ENCODE measurements at regions not wholly inside any gene's neighbourhood (a gene's known extent, or its start where the extent isn't known, plus 50 kb on each side); places are given as distances from the start of the nearest gene placed in this dataset.

DNA sequence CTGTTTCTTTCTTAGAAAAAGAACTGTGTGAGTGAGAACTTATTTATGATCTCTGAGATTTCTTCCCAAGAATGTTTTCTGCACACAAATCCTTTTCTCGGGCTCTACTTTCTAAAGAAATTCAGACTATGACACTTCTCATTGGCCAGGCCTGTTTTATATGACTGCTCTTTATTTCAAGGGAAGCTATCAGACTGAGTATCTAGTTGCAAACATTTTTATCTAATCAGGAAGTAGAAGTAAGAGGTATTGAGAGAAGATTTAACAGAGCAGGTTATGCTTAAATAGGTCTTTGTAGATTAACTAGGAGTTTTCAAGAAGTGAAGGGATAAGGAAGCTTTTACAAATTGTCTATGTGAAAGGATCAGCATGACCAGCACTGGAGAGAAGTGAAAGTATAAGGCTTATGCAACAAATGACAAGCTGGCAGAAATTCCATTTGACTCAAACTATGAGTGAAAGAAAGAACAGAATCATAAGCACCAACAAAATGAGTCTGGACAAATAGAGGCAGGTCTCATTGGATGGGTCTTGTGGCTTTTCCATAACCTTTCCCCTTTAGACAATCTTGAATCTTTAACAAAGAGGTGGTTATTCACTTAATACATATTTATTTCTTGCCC is 71.9 kb upstream of the CHL1 start:
- no peaks in the 10 kb centered on the region for H3K36me3 Mint-ChIP-seq (ENCODE audit: low read depth)
- H3K27ac ChIP-seq (ENCODE audit: low read depth, low read length) = no peak overlapping the region
- H3K9me3 Mint-ChIP-seq = no peaks in the 10 kb centered on the region
- peaks cover 31% of the 10 kb centered on the region for H3K27me3 ChIP-seq (ENCODE audit: control insufficient read depth, insufficient read depth, low read length, poor library complexity, severe bottlenecking)
- peaks cover 82% of the 10 kb centered on the region for H3K9me3 ChIP-seq (ENCODE audit: control insufficient read depth, low read length)
- H3K9ac ChIP-seq (ENCODE audit: extremely low read depth, low read length, poor library complexity, severe bottlenecking) = no peak overlapping the region
- no peak overlapping the region for H3K4me3 Mint-ChIP-seq
- TF ChIP-seq, protein P1, sequence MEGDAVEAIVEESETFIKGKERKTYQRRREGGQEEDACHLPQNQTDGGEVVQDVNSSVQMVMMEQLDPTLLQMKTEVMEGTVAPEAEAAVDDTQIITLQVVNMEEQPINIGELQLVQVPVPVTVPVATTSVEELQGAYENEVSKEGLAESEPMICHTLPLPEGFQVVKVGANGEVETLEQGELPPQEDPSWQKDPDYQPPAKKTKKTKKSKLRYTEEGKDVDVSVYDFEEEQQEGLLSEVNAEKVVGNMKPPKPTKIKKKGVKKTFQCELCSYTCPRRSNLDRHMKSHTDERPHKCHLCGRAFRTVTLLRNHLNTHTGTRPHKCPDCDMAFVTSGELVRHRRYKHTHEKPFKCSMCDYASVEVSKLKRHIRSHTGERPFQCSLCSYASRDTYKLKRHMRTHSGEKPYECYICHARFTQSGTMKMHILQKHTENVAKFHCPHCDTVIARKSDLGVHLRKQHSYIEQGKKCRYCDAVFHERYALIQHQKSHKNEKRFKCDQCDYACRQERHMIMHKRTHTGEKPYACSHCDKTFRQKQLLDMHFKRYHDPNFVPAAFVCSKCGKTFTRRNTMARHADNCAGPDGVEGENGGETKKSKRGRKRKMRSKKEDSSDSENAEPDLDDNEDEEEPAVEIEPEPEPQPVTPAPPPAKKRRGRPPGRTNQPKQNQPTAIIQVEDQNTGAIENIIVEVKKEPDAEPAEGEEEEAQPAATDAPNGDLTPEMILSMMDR (conservative IDR thresholded peaks at IDR 0.05) = no peak
- DNase-seq = no peak
- H3K4me3 ChIP-seq (ENCODE audit: low read length) = no peak overlapping the region
- H3K4me1 Mint-ChIP-seq = no peaks in the 10 kb centered on the region
- no peak overlapping the region for H3K27ac Mint-ChIP-seq
- H3K36me3 ChIP-seq (ENCODE audit: control insufficient read depth, insufficient read depth, low read length) = no peaks in the 10 kb centered on the region
- 75% methylated on average over 1 of the region's 1 CpG; no CpG with 5 or more reads in 1 of the 2 experiments for WGBS, 2 experiments (ENCODE audit: insufficient coverage in 1 of 2, insufficient read length in 1 of 2)
- H3K4me1 ChIP-seq (ENCODE audit: control insufficient read depth, insufficient read depth, low read length) = no peaks in the 10 kb centered on the region
- peaks cover 66% of the 10 kb centered on the region for H3K27me3 Mint-ChIP-seq (ENCODE audit: insufficient read depth)

DNA sequence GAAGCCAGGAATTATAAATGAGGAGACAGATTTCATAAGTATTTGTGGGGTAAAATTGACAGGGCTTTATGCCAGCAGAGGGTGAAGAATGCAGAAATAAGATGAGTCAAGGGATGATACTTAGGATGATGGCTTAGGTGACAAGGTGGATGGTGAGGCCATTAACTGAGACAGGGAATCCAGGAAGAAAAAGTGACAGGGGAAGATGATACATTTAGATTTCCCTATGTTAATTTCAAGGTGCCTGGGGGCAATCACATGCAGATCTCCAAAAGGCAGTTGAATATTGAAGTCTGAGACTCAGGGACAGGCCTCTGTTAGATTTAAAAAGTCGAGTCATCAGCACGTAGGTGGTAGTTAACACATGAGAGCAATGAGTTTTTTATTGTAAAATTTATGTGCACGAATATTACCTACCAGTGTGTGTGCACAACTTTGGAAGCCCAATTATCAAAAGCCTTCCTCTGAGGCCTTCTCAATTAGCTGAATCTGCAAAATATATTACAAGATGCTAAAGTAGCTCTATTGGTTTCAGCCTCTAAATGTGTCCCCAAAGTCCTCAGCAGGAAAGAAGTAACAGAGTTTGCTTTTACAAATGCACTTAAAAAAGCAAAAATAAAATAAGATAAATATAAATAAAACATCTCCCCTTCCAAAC is 67.9 kb upstream of the CHL1 start:
- H3K27me3 ChIP-seq (ENCODE audit: control insufficient read depth, insufficient read depth, low read length, poor library complexity, severe bottlenecking) = peaks cover 14% of the 10 kb centered on the region
- no peak for DNase-seq
- Mint-ChIP-seq H3K4me3 (no peak overlapping the region), H3K27me3 (ENCODE audit: insufficient read depth) (peaks cover 54% of the 10 kb centered on the region), H3K36me3 (ENCODE audit: low read depth) (no peaks in the 10 kb centered on the region), H3K27ac (no peak overlapping the region), H3K4me1 (no peaks in the 10 kb centered on the region), H3K9me3 (no peaks in the 10 kb centered on the region)
- H3K36me3 ChIP-seq (ENCODE audit: control insufficient read depth, insufficient read depth, low read length) = no peaks in the 10 kb centered on the region
- H3K4me3 ChIP-seq (ENCODE audit: low read length) = no peak overlapping the region
- H3K4me1 ChIP-seq (ENCODE audit: control insufficient read depth, insufficient read depth, low read length) = no peaks in the 10 kb centered on the region
- WGBS, 2 experiments (ENCODE audit: insufficient coverage in 1 of 2, insufficient read length in 1 of 2) = 64 to 83% methylated on average over 2 to 3 of the region's 3 CpGs
- no peak overlapping the region for H3K9ac ChIP-seq (ENCODE audit: extremely low read depth, low read length, poor library complexity, severe bottlenecking)
- peaks cover 76% of the 10 kb centered on the region for H3K9me3 ChIP-seq (ENCODE audit: control insufficient read depth, low read length)
- TF ChIP-seq, protein P1 (conservative IDR thresholded peaks at IDR 0.05) = no peak
- H3K27ac ChIP-seq (ENCODE audit: low read depth, low read length) = no peak overlapping the region

DNA sequence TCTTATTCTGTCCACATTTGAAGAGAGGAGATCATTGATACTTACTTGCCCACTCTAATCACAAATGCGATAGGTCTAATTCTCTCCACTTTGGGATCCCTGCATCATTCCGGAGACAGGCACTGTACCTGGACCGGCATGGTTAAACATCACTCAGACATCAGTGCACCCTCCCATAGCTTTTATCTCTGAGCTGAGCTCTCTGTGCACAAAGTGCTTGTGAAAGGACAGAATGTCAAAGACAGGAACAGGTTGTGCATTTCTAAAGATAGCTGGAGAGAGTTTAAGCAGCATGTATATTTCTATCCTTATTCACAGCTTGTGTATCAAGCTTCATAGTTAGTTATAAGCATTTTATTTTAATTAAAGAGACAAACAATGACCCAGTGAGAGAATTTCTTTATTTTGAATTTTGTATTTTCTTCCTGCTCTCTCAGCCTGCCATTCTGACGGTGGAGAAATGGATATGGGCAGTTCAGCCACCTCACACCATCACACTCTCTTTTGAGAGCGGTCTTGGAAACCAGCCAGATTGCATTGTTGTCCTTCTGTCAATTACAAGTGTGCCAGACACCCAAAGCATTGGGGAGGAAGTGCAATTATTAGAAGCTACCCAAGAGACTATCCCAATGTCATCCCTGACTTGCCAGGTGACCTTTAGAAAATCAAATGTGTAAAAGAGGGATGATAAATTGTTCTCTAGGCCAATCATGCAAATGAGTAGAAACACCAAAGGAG is 65.2 kb upstream of the CHL1 start:
- no peaks in the 10 kb centered on the region for H3K4me1 Mint-ChIP-seq
- H3K4me3 Mint-ChIP-seq = no peak overlapping the region
- Histone ChIP-seq H3K4me3 (ENCODE audit: low read length) (no peak overlapping the region), H3K27ac (ENCODE audit: low read depth, low read length) (no peak overlapping the region), H3K9me3 (ENCODE audit: control insufficient read depth, low read length) (peaks cover 58% of the 10 kb centered on the region), H3K9ac (ENCODE audit: extremely low read depth, low read length, poor library complexity, severe bottlenecking) (no peak overlapping the region), H3K36me3 (ENCODE audit: control insufficient read depth, insufficient read depth, low read length) (no peaks in the 10 kb centered on the region), H3K27me3 (ENCODE audit: control insufficient read depth, insufficient read depth, low read length, poor library complexity, severe bottlenecking) (peaks cover 4% of the 10 kb centered on the region), H3K4me1 (ENCODE audit: control insufficient read depth, insufficient read depth, low read length) (no peaks in the 10 kb centered on the region)
- no peaks in the 10 kb centered on the region for H3K9me3 Mint-ChIP-seq
- no peaks in the 10 kb centered on the region for H3K36me3 Mint-ChIP-seq (ENCODE audit: low read depth)
- TF ChIP-seq, protein P1 (conservative IDR thresholded peaks at IDR 0.05) = no peak
- no peak overlapping the region for H3K27ac Mint-ChIP-seq
- no peak for DNase-seq
- H3K27me3 Mint-ChIP-seq (ENCODE audit: insufficient read depth) = peaks cover 30% of the 10 kb centered on the region
- WGBS, 2 experiments (ENCODE audit: insufficient coverage in 1 of 2, insufficient read length in 1 of 2) = 72 to 95% methylated on average over 3 to 5 of the region's 5 CpGs

Data from endodermal cell (in vitro differentiated cells).